ENCODE measurements at regions not wholly inside any gene's neighbourhood (a gene's known extent, or its start where the extent isn't known, plus 50 kb on each side); places are given as distances from the start of the nearest gene placed in this dataset.
"Not testable (repeated sequence)": the region's sequence is repeated elsewhere in the genome, so short reads cannot be mapped to it uniquely, and the experiment has no call there.

DNA sequence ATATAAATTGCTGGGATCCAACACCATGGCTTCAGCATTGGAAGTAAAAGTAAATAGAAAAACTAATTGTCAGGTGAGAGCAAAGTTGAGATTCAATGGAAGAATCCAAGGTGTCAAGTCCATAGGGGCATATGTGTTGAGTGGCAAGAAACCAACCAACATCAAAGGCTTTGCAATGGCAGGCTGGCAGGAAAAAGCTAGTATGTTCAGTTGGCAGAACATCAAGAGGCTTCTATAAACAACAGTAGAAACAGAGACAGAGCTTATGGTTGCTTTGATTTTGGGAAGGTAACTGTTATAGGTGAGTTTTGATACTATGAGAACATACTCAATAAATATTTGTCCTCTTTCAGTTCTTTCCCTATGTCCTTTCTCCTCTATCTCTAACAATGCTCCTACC lies 553.7 kb upstream of the MDGA2 start:
- TF ChIP-seq, protein P1, sequence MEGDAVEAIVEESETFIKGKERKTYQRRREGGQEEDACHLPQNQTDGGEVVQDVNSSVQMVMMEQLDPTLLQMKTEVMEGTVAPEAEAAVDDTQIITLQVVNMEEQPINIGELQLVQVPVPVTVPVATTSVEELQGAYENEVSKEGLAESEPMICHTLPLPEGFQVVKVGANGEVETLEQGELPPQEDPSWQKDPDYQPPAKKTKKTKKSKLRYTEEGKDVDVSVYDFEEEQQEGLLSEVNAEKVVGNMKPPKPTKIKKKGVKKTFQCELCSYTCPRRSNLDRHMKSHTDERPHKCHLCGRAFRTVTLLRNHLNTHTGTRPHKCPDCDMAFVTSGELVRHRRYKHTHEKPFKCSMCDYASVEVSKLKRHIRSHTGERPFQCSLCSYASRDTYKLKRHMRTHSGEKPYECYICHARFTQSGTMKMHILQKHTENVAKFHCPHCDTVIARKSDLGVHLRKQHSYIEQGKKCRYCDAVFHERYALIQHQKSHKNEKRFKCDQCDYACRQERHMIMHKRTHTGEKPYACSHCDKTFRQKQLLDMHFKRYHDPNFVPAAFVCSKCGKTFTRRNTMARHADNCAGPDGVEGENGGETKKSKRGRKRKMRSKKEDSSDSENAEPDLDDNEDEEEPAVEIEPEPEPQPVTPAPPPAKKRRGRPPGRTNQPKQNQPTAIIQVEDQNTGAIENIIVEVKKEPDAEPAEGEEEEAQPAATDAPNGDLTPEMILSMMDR (IDR thresholded peaks at IDR 0.05 in 4 of 5, conservative IDR thresholded peaks at IDR 0.05 in 1 of 5): no peak
- no peak for TF ChIP-seq POLR2A (IDR thresholded peaks at IDR 0.05)
- no peaks in the 10 kb centered on the region for H3K4me1 ChIP-seq
- no peak overlapping the region for H3K27ac ChIP-seq
- ATAC-seq (no peak), DNase-seq (no peak)
- no peaks in the 10 kb centered on the region for H3K27me3 ChIP-seq
- intact Hi-C loops (cut with DNase I; ENCODE audit: low total_unique reads) (no loop called here), in situ Hi-C loops (cut with MboI; ENCODE audit: low sequenced_read_pairs in 4 of 4) (no loop called here)
- no peaks in the 10 kb centered on the region for H3K9me3 ChIP-seq
- H3K4me3 ChIP-seq: no peak overlapping the region
- no peaks in the 10 kb centered on the region for H3K36me3 ChIP-seq

DNA sequence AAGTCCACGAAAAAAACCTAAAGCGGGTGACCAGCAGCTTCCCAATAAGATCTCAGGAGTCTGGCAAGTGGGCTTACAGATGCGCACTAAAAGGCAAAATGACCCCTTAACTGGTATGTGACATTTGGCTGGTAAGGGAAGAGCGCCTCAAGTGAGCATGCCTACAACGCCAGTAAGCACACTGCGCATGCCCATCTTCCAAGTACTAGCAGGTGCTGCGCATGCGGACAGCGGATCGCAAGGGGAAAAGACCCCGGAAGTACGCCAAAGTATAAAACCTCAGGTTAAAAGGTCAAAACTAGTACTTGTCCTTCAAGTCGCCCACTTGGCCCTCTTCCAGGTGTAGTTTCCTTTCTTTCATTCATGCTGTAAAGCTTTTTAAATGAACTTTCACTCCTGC lies 518.5 kb upstream of the MDGA2 start:
- H3K9me3 ChIP-seq: no peaks in the 10 kb centered on the region
- TF ChIP-seq POLR2A (IDR thresholded peaks at IDR 0.05): no peak
- TF ChIP-seq, protein P1 (IDR thresholded peaks at IDR 0.05 in 4 of 5, conservative IDR thresholded peaks at IDR 0.05 in 1 of 5): no peak

DNA sequence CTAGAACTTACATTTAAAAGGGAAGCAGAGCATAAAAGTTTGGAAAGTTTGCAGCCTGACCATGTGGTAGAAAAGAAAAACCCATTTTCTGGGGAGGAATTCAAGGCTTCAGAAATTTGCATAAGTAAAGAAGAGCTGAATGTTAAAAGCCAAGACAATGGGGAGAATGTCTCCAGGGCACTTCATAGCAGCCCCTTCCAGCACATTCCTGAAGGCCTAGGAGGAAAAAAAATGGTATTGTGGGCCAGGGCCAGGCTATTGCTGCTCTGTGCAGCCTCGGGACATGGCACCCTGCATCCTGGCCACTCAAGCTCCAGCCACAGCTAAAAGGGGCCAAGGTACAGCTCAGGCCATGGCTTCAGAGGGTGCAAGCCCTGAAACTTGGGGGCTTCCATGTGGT lies 474.2 kb upstream of the MDGA2 start:
- DNase-seq; intact Hi-C loops (cut with DNase I; ENCODE audit: low total_unique reads); H3K9me3 ChIP-seq; H3K4me1 ChIP-seq; in situ Hi-C loops (cut with MboI; ENCODE audit: low sequenced_read_pairs in 4 of 4); ATAC-seq; H3K4me3 ChIP-seq; H3K36me3 ChIP-seq; H3K27ac ChIP-seq; H3K27me3 ChIP-seq: not testable (repeated sequence)

More for the DNA sequence above, 518.5 kb upstream of the MDGA2 start:
- in situ Hi-C loops (cut with MboI; ENCODE audit: low sequenced_read_pairs in 4 of 4) (no loop called here), intact Hi-C loops (cut with DNase I; ENCODE audit: low total_unique reads) (no loop called here)
- Histone ChIP-seq H3K27me3 (no peaks in the 10 kb centered on the region), H3K27ac (no peak overlapping the region), H3K4me3 (no peak overlapping the region), H3K4me1 (no peaks in the 10 kb centered on the region), H3K36me3 (no peaks in the 10 kb centered on the region)
- no peak for ATAC-seq
- DNase-seq: no peak

DNA sequence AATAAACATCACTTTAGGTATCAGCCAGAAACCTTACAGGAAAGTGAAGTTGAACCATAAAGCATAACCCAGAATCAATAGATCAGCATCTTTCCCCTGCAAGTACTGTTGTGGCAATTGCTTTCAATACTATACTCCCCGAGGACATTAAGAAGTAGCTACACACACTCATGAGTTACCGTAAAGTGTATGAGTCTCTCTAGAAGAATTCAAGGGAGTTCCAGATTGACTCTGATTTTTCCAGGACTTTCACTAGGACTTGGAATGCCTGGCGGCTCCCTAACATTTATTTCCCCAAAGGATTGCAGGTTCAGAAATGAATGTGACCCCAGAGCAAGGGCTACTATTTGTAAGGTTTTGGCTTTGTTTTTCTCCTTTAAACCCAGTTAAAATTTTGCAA lies 465.4 kb upstream of the MDGA2 start:
- no peak for ATAC-seq

DNA sequence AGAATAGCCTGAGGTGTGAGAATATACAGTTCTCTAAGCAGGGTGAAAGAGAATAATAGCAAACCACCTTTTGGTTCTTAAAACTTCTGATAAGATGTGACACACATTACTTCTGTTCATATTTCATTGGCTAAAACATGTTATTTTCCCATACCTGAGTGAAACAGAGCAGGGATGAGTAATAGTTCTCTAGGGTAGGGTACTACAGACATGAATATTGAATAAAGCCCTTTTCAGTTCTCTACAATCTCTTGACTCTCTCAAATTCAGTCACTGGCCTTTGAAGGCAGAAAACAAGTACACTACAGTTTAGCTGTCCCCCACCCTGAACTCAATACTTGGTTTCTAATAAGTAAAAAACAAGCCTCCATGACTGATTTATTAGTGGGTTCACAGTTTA lies 454.1 kb upstream of the MDGA2 start:
- in situ Hi-C loops (cut with MboI; ENCODE audit: low sequenced_read_pairs in 4 of 4): no loop called here
- ATAC-seq (no peak), DNase-seq (no peak)
- Histone ChIP-seq H3K9me3 (no peaks in the 10 kb centered on the region), H3K4me3 (no peak overlapping the region), H3K27me3 (no peaks in the 10 kb centered on the region), H3K36me3 (no peaks in the 10 kb centered on the region), H3K27ac (no peak overlapping the region), H3K4me1 (no peaks in the 10 kb centered on the region)
- TF ChIP-seq POLR2A (IDR thresholded peaks at IDR 0.05): no peak
- TF ChIP-seq, protein P1 (IDR thresholded peaks at IDR 0.05 in 4 of 5, conservative IDR thresholded peaks at IDR 0.05 in 1 of 5): no peak
- intact Hi-C loops (cut with DNase I; ENCODE audit: low total_unique reads): no loop called here

More for the DNA sequence above, 465.4 kb upstream of the MDGA2 start:
- Histone ChIP-seq H3K9me3 (no peaks in the 10 kb centered on the region), H3K36me3 (no peaks in the 10 kb centered on the region), H3K27ac (no peak overlapping the region), H3K27me3 (no peaks in the 10 kb centered on the region), H3K4me3 (no peak overlapping the region), H3K4me1 (no peaks in the 10 kb centered on the region)
- DNase-seq: no peak
- intact Hi-C loops (cut with DNase I; ENCODE audit: low total_unique reads) (no loop called here), in situ Hi-C loops (cut with MboI; ENCODE audit: low sequenced_read_pairs in 4 of 4) (no loop called here)
- TF ChIP-seq, protein P1 (IDR thresholded peaks at IDR 0.05 in 4 of 5, conservative IDR thresholded peaks at IDR 0.05 in 1 of 5): no peak
- TF ChIP-seq POLR2A (IDR thresholded peaks at IDR 0.05): no peak

Data from gastrocnemius medialis (tissue), 4 donors.